Mesenchymal stem cell (in vitro differentiated cells and primary cell): ENCODE measurements at regions not wholly inside any gene's neighbourhood (a gene's known extent, or its start where the extent isn't known, plus 50 kb on each side); places are given as distances from the start of the nearest gene placed in this dataset.

Source experiments
- DNase-seq: peaks from one replicate; pipeline ENCODE4 v3.0.0-alpha.2; 2013
- H2AFZ ChIP-seq: one replicate; pipeline ENCODE4 v1.6.1; 2013; ENCODE audit warnings: low read depth, mild to moderate bottlenecking, control low read depth, inconsistent platforms, low read length, moderate library complexity
- H2AK5ac ChIP-seq: 2 replicates; pipeline ENCODE4 v1.6.1; 2013; ENCODE audit warnings: low read length, moderate library complexity, mild to moderate bottlenecking, inconsistent platforms; ENCODE audit not compliant: severe bottlenecking
- H2BK120ac ChIP-seq: one replicate; pipeline ENCODE4 v1.6.1; 2013; ENCODE audit warnings: low read depth, mild to moderate bottlenecking, inconsistent platforms, low read length, moderate library complexity
- H2BK12ac ChIP-seq, 2 experiments: one replicate each; pipeline ENCODE4 v1.6.1; 2013; ENCODE audit warnings: inconsistent platforms in 2 of 2, low read length in 2 of 2, mild to moderate bottlenecking in 2 of 2, moderate library complexity in 2 of 2, control low read depth in 1 of 2
- H2BK15ac ChIP-seq: one replicate; pipeline ENCODE4 v1.6.1; 2013; ENCODE audit warnings: mild to moderate bottlenecking, low read depth, inconsistent platforms; ENCODE audit not compliant: poor library complexity, severe bottlenecking
- H2BK5ac ChIP-seq: 2 replicates; pipeline ENCODE4 v1.6.1; 2013; ENCODE audit warnings: low read depth, mild to moderate bottlenecking, low read length, control low read depth, inconsistent platforms; ENCODE audit not compliant: poor library complexity, severe bottlenecking
- H3K14ac ChIP-seq, 2 experiments: one replicate each; pipeline ENCODE4 v1.6.1; 2013; ENCODE audit warnings: inconsistent platforms in 2 of 2, low read length in 2 of 2, control low read depth in 1 of 2, mild to moderate bottlenecking in 1 of 2, moderate library complexity in 1 of 2
- H3K18ac ChIP-seq, 2 experiments: one replicate each; pipeline ENCODE4 v1.6.1; 2013; ENCODE audit warnings: inconsistent platforms in 2 of 2, low read length in 2 of 2, control low read depth in 1 of 2, low read depth in 1 of 2, mild to moderate bottlenecking in 1 of 2
- H3K23ac ChIP-seq, 2 experiments: one replicate each; pipeline ENCODE4 v1.6.1; 2013; ENCODE audit warnings: inconsistent platforms in 2 of 2, low read length in 2 of 2, mild to moderate bottlenecking in 2 of 2, moderate library complexity in 2 of 2, control low read depth in 1 of 2
- H3K27ac ChIP-seq: 2 replicates; pipeline ENCODE4 v1.5.1; 2013; ENCODE audit warnings: mild to moderate bottlenecking, moderate library complexity, low read length, control low read depth, inconsistent platforms; ENCODE audit not compliant: poor library complexity, severe bottlenecking
- H3K27me3 ChIP-seq, 2 experiments: 2 replicates each; pipeline versions ENCODE4 v1.6.1 to v1.7.0; 2013; ENCODE audit warnings: low read length in 2 of 2, mild to moderate bottlenecking in 2 of 2, moderate library complexity in 2 of 2, control low read depth in 1 of 2, inconsistent platforms in 1 of 2; ENCODE audit not compliant: control insufficient read depth in 1 of 2, insufficient read depth in 1 of 2
- H3K36me3 ChIP-seq, 2 experiments: 2 replicates each; pipeline versions ENCODE4 v1.6.1 to v1.7.0; 2013; ENCODE audit warnings: low read length in 2 of 2, control low read depth in 1 of 2, inconsistent platforms in 1 of 2, low read depth in 1 of 2, mild to moderate bottlenecking in 1 of 2; ENCODE audit not compliant: insufficient read depth in 2 of 2, control insufficient read depth in 1 of 2
- H3K4ac ChIP-seq, 2 experiments: one replicate each; pipeline ENCODE4 v1.6.1; 2013; ENCODE audit warnings: inconsistent platforms in 2 of 2, low read length in 2 of 2, mild to moderate bottlenecking in 2 of 2, moderate library complexity in 2 of 2, control low read depth in 1 of 2, low read depth in 1 of 2
- H3K4me1 ChIP-seq: 2 replicates; pipeline ENCODE4 v1.6.1; 2013; ENCODE audit warnings: low read depth, low read length, control low read depth; ENCODE audit not compliant: control insufficient read depth, insufficient read depth
- H3K4me2 ChIP-seq: 2 replicates; pipeline ENCODE4 v1.6.1; 2013; ENCODE audit warnings: low read length, mild to moderate bottlenecking, inconsistent platforms; ENCODE audit not compliant: poor library complexity, severe bottlenecking
- H3K4me3 ChIP-seq, 2 experiments: 2 replicates each; pipeline versions ENCODE4 v1.5.1 to v1.7.0; 2013; ENCODE audit warnings: low read length in 2 of 2, mild to moderate bottlenecking in 2 of 2, control low read depth in 1 of 2, low read depth in 1 of 2; ENCODE audit not compliant: insufficient read depth in 1 of 2
- H3K79me1 ChIP-seq: replicated peaks from 2 replicates; pipeline ENCODE4 v1.6.1; 2013; ENCODE audit warnings: mild to moderate bottlenecking, control low read depth, low read length, inconsistent platforms; ENCODE audit not compliant: poor library complexity, severe bottlenecking
- H3K9ac ChIP-seq: 2 replicates; pipeline ENCODE4 v1.7.0; 2013; ENCODE audit warnings: mild to moderate bottlenecking, low read length, moderate library complexity
- H3K9me3 ChIP-seq: 2 replicates; pipeline ENCODE4 v1.7.0; 2013; ENCODE audit warnings: mild to moderate bottlenecking, low read length; ENCODE audit not compliant: control insufficient read depth
- H4K8ac ChIP-seq: one replicate; pipeline ENCODE4 v1.6.1; 2013; ENCODE audit warnings: inconsistent platforms, mild to moderate bottlenecking, low read length, moderate library complexity
- H4K91ac ChIP-seq: one replicate; pipeline ENCODE4 v1.6.1; 2013; ENCODE audit warnings: mild to moderate bottlenecking, low read length, inconsistent platforms
- WGBS: methylation state at CpG from one replicate; pipeline ENCODE4 v1.1.7; 2013; ENCODE audit warnings: mixed read lengths; 5-methylcytosine and 5-hydroxymethylcytosine counted together

DNA sequence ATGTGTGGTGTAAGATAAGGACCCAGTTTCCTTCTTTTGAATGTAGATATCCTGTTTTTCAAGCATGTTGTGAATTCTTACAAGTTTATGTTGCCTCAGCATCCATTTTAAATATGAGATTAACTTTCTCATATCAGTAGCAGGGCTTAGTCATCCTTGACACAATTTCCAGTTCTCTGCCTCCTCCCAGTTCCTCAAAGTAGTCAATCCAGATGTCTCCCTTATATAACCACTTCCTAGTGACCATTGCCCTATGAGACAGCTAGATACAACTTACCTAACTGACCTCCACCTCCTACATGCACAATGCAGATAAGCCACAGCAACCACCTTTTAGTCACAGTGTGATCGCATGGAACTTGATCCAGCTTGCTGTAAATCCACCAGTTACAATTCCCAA lies 269.2 kb upstream of the ZNF521 start:
- no peak for DNase-seq
- Histone ChIP-seq H2BK120ac (no peak overlapping the region), H3K9me3 (peaks cover 20% of the 10 kb centered on the region), H4K8ac (no peak overlapping the region), H2BK12ac (no peak overlapping the region), H3K23ac (no peak overlapping the region), H3K18ac (no peak overlapping the region), H3K4ac (no peak overlapping the region), H2BK5ac (no peak overlapping the region), H3K4me3 (no peak overlapping the region), H3K79me1 (no peaks in the 10 kb centered on the region), H3K27ac (no peak overlapping the region), H3K4me1 (no peaks in the 10 kb centered on the region), H2AK5ac (no peak overlapping the region), H2AFZ (no peak overlapping the region), H3K14ac (no peak overlapping the region), H4K91ac (no peak overlapping the region), H3K27me3 (no peaks in the 10 kb centered on the region), H3K36me3 (no peaks in the 10 kb centered on the region), H3K9ac (no peak overlapping the region), H3K4me2 (no peak overlapping the region), H2BK15ac (no peak overlapping the region)
- 100% methylated on average over 1 of the region's 1 CpG for WGBS

GRCh38 chr18:25614168-25614567 lies 262.2 kb upstream of the ZNF521 start:
- H3K36me3 ChIP-seq = no peaks in the 10 kb centered on the region
- no peak for DNase-seq

DNA sequence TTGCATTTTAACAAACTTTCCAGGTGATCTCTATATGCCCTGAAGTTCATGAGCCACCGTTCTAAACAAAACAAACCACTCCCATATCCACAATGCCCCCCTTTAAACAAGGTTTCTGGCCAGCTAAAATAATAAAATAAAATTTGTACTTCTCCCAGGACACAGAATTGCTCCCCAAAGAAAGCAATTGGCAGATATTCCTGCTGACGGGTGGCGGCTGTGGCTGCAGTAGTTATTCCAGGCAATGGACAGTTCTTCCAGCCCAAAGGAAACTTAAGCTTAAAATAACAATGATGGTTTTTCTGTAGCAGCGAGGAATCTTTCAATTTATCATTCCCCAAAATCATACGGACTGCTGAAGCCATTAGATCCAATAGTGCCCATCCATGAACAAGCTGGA lies 260.5 kb upstream of the ZNF521 start:
- Histone ChIP-seq H3K36me3 (no peaks in the 10 kb centered on the region), H3K9me3 (peaks cover 10% of the 10 kb centered on the region), H3K4me3 (no peak overlapping the region), H2BK5ac (no peak overlapping the region), H2BK15ac (no peak overlapping the region), H4K91ac (no peak overlapping the region), H3K79me1 (no peaks in the 10 kb centered on the region), H3K4me1 (no peaks in the 10 kb centered on the region), H4K8ac (no peak overlapping the region), H3K27me3 (peaks cover 0 to 4% of the 10 kb centered on the region in 2 experiments), H3K14ac (no peak overlapping the region), H2BK12ac (no peak overlapping the region), H3K4ac (no peak overlapping the region), H3K27ac (no peak overlapping the region), H3K18ac (no peak overlapping the region), H2BK120ac (no peak overlapping the region), H2AFZ (no peak overlapping the region), H3K4me2 (no peak overlapping the region), H3K9ac (no peak overlapping the region), H2AK5ac (no peak overlapping the region), H3K23ac (no peak overlapping the region)
- WGBS = 93% methylated on average over 5 of the region's 5 CpGs
- DNase-seq = no peak

More at GRCh38 chr18:25614168-25614567, 262.2 kb upstream of the ZNF521 start:
- no peaks in the 10 kb centered on the region for H3K4me1 ChIP-seq
- no peak overlapping the region for H3K4ac ChIP-seq
- H2AK5ac ChIP-seq = no peak overlapping the region
- no peak overlapping the region for H3K4me3 ChIP-seq
- H3K23ac ChIP-seq = no peak overlapping the region
- H2AFZ ChIP-seq = no peak overlapping the region
- no peak overlapping the region for H3K18ac ChIP-seq
- no peak overlapping the region for H3K4me2 ChIP-seq
- H3K14ac ChIP-seq = no peak overlapping the region
- no peak overlapping the region for H4K8ac ChIP-seq
- H3K9ac ChIP-seq = no peak overlapping the region
- H2BK120ac ChIP-seq = no peak overlapping the region
- H3K27ac ChIP-seq = no peak overlapping the region
- peaks cover 10% of the 10 kb centered on the region for H3K9me3 ChIP-seq
- H2BK12ac ChIP-seq = no peak overlapping the region
- 74% methylated on average over 4 of the region's 4 CpGs for WGBS
- H3K79me1 ChIP-seq = no peaks in the 10 kb centered on the region
- no peak overlapping the region for H2BK15ac ChIP-seq
- peaks cover 0 to 4% of the 10 kb centered on the region in 2 experiments for H3K27me3 ChIP-seq
- H4K91ac ChIP-seq = no peak overlapping the region
- no peak overlapping the region for H2BK5ac ChIP-seq

DNA sequence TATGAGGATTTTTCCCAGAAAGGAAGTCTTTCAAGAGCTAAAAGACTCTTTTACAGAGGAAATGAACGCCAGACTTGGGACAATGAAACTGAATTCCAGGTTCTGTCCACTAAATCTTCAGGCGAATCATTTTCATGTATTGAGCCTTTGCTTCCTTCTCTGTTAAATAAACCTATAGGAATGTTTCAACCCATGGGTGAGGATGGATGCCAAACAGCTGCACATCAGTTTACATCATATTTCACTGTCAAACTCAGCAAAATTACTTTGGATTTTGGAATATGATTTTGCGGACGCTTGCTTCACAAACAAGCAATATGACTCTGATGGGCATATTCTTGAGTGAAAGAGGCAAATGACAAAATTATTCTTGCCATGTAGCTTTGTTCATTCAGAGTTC lies 256.1 kb upstream of the ZNF521 start:
- Histone ChIP-seq H2BK5ac (no peak overlapping the region), H3K4ac (no peak overlapping the region), H2AFZ (no peak overlapping the region), H4K8ac (no peak overlapping the region), H3K36me3 (no peaks in the 10 kb centered on the region), H3K79me1 (no peaks in the 10 kb centered on the region), H3K18ac (no peak overlapping the region), H3K27me3 (peaks cover 0 to 3% of the 10 kb centered on the region in 2 experiments), H2BK120ac (no peak overlapping the region), H3K14ac (no peak overlapping the region), H3K23ac (no peak overlapping the region), H3K27ac (no peak overlapping the region), H2BK15ac (no peak overlapping the region), H3K4me2 (no peak overlapping the region), H2BK12ac (no peak overlapping the region), H3K9ac (no peak overlapping the region), H4K91ac (no peak overlapping the region), H3K9me3 (no peaks in the 10 kb centered on the region), H2AK5ac (no peak overlapping the region), H3K4me3 (no peak overlapping the region), H3K4me1 (no peaks in the 10 kb centered on the region)
- 85% methylated on average over 2 of the region's 4 CpGs for WGBS
- DNase-seq = no peak
